Psoas muscle (tissue), 7 donors: ENCODE measurements at regions not wholly inside any gene's neighbourhood (a gene's known extent, or its start where the extent isn't known, plus 50 kb on each side); places are given as distances from the start of the nearest gene placed in this dataset.
"Not testable (repeated sequence)": the region's sequence is repeated elsewhere in the genome, so short reads cannot be mapped to it uniquely, and the experiment has no call there.

ENCODE experiments used
- ATAC-seq, 4 donors: fragments of 200-7000 bp; cut with Tn5 transposase; one replicate each; pipeline ENCODE4 v1.9.1; 2020; ENCODE audit warnings: moderate library complexity in 3 of 4, mild to moderate bottlenecking in 2 of 4
- DNase-seq, 2 donors: peaks; one replicate each; pipeline ENCODE4 v3.0.0-alpha.2; 2020
- H3K27ac ChIP-seq: fragments of 200-600 bp; one replicate; pipeline ENCODE4 v1.8.0; 2022
- H3K27me3 ChIP-seq, 3 donors: fragments of 200-600 bp in 1 of 3; one replicate each; pipeline versions ENCODE4 v1.6.1 to v1.8.0; 2013 to 2022; ENCODE audit warnings: low read length in 2 of 3, mild to moderate bottlenecking in 2 of 3, moderate library complexity in 1 of 3; ENCODE audit not compliant: insufficient read depth in 3 of 3
- H3K36me3 ChIP-seq, 2 donors: fragments of 200-600 bp in 1 of 2; one replicate each; pipeline versions ENCODE4 v1.6.1 to v1.8.0; 2013 to 2022; ENCODE audit warnings: low read depth in 1 of 2, mild to moderate bottlenecking in 1 of 2, moderate library complexity in 1 of 2; ENCODE audit not compliant: insufficient read depth in 1 of 2
- H3K4me1 ChIP-seq: fragments of 200-600 bp; one replicate; pipeline ENCODE4 v1.8.0; 2022
- H3K4me3 ChIP-seq: fragments of 200-600 bp; one replicate; pipeline ENCODE4 v1.8.0; 2022; ENCODE audit warnings: mild to moderate bottlenecking
- H3K9me3 ChIP-seq: fragments of 200-600 bp; one replicate; pipeline ENCODE4 v1.8.0; 2022
- WGBS, 3 donors: extraction: QIAGEN DNeasy Blood & Tissue Kit; methylation state at CpG; one replicate each; pipeline versions ENCODE4 v1.1.6 to v1.1.7; 2013; 5-methylcytosine and 5-hydroxymethylcytosine counted together
- intact Hi-C, 2 donors: fragments of 100-400 bp; cut with DNase I; formaldehyde crosslinking; loops; one replicate each; pipeline versions ENCODE4 v1.11.0 to v1.14.2; 2022
- TF ChIP-seq, protein P1 (sequence below): fragments of 200-600 bp; IDR thresholded peaks from one replicate; pipeline ENCODE4 v1.8.0; 2022; ENCODE audit warnings: antibody characterized with exemption
- donor health status: healthy with polysubstance abuse.
- donor health status: DM: no; HTN: no; CAD: no; lungs with moderate emphysema.
- donor health status: Bipolar disorder and iron deficiency.
- donor health status: healthy.
- donor health status: DM: yes; HTN: yes; CAD: no.
- donor health status: DM: no; HTN: no; CAD: no.
- donor health status: DM: yes; HTN: yes; CAD: no.

DNA sequence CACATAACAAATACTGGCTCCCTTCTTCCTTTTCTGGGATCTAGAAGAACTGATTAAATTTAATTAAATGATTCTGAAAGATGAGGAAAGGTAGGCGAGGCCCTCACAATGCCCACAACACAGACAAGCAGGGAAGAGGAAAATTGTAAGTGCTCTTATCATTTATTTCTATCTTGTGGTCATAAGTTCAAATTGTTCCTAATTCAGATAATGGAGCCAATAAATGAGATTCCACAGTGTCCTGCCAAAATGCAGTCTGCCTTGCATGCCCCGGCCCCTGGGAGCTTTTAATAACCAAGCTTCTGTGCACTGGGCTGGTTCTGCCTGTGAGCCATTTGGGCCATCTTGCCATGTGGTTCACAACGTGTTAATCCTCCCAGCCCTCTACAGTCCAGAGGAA is 97.0 kb downstream of the CMC2 start:
- 34 to 38% (median 38%) methylated on average over 3 of the region's 3 CpGs for WGBS, 3 donors
- H3K36me3 ChIP-seq = no peaks in the 10 kb centered on the region
- intact Hi-C loops = no loop called here
- H3K4me3 ChIP-seq = no peak overlapping the region
- TF ChIP-seq, protein P1, sequence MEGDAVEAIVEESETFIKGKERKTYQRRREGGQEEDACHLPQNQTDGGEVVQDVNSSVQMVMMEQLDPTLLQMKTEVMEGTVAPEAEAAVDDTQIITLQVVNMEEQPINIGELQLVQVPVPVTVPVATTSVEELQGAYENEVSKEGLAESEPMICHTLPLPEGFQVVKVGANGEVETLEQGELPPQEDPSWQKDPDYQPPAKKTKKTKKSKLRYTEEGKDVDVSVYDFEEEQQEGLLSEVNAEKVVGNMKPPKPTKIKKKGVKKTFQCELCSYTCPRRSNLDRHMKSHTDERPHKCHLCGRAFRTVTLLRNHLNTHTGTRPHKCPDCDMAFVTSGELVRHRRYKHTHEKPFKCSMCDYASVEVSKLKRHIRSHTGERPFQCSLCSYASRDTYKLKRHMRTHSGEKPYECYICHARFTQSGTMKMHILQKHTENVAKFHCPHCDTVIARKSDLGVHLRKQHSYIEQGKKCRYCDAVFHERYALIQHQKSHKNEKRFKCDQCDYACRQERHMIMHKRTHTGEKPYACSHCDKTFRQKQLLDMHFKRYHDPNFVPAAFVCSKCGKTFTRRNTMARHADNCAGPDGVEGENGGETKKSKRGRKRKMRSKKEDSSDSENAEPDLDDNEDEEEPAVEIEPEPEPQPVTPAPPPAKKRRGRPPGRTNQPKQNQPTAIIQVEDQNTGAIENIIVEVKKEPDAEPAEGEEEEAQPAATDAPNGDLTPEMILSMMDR = no peak
- ATAC-seq (no peak), DNase-seq (no peak)
- no peaks in the 10 kb centered on the region for H3K9me3 ChIP-seq
- H3K27me3 ChIP-seq = no peaks in the 10 kb centered on the region
- no peaks in the 10 kb centered on the region for H3K4me1 ChIP-seq
- H3K27ac ChIP-seq = no peak overlapping the region

DNA sequence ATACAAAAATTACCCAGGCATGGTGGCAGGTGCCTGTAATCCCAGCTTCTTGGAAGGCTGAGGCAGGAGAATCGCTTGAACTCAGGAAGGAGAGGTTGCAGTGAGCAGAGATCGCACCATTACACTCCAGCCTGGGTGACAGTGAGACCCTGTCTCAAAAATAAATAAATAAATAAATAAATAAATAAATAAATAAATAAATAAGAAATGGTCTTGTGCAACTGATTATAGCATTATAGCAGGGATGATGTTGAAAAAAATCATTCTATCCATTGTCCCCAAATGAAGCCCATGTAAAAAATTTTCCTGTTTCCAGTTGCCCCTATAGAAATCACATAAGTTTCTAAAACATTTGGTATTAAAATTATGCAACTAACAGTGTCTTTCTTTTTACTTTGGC is 100.5 kb downstream of the CMC2 start:
- H3K4me3 ChIP-seq, H3K27ac ChIP-seq, DNase-seq, intact Hi-C loops, H3K36me3 ChIP-seq, H3K4me1 ChIP-seq, H3K27me3 ChIP-seq, H3K9me3 ChIP-seq, ATAC-seq: not testable (repeated sequence)
- WGBS, 3 donors = 89 to 96% (median 95%) methylated on average over 2 of the region's 2 CpGs

DNA sequence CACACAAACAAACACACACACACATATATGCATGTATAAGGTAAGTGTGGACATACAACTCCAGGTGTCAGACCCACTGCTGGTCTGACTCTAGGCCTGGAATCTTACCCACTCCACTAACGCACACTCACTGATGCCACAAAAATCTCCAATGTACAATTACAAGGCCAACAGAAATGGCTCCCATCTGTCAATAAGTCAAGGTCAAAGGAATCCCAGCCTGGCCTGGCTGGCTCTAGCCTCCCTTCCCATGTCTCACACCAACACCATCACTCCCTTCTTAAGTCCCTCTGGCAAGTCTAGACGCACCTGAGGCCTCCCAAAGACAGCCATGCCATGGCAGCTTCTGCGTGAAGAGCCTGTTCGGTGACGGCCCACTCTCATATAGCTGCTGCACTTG is 99.2 kb upstream of the CDYL2 start:
- ATAC-seq = no peak
- TF ChIP-seq, protein P1 = no peak
- H3K9me3 ChIP-seq = no peaks in the 10 kb centered on the region
- no peak overlapping the region for H3K4me3 ChIP-seq
- H3K36me3 ChIP-seq = no peaks in the 10 kb centered on the region
- H3K4me1 ChIP-seq = no peaks in the 10 kb centered on the region
- intact Hi-C loops = no loop called here
- H3K27me3 ChIP-seq = no peaks in the 10 kb centered on the region
- 88 to 90% (median 90%) methylated on average over 5 of the region's 5 CpGs for WGBS, 3 donors
- H3K27ac ChIP-seq = no peak overlapping the region
- no peak for DNase-seq

DNA sequence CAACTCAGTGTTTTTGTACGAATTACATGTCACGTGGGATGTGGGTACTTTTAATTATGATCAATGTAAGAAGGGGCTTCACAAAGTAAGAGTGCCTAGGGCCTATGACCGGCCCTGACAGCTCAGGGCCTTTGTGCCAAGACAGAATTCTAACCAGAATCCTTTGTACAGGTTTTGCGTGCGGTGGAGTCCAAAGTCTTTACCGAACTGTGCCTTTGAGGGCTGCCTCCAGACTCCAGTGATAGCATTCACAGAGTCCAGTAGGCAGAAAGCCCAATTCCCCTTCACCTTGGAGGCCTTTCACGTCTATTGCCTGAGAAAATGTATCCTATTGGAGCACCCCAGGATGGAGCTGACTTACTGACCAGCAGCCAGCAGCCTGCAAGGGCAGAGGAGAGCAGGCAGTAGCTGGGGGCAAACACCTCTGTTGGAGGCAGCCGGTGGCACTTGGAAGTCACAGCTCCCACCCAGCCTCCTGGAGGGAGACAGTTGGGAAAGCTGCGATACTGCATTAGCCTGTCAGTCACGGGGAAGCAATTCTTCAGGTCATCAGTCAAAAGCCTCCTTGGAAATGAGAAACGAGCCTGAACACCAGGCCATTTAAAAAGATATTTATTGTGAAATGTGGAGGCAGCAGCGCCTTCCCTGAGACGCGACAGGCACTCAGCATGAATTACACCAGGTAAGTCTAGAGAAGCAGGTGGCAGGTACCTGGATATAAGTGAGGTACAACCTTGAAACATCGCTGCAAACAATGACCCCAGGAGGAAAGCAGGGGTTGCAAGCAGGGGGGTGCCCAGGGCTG is 98.1 kb upstream of the CDYL2 start:
- DNase-seq (no peak), ATAC-seq (no peak)
- TF ChIP-seq, protein P1 = no peak
- Histone ChIP-seq H3K27me3 (no peaks in the 10 kb centered on the region), H3K27ac (no peak overlapping the region), H3K4me1 (no peaks in the 10 kb centered on the region), H3K9me3 (no peaks in the 10 kb centered on the region), H3K36me3 (no peaks in the 10 kb centered on the region), H3K4me3 (no peak overlapping the region)
- whole genome bisulfite sequencing, 3 donors = 83 to 86% (median 84%) methylated on average over 15 of the region's 15 CpGs
- intact Hi-C loops = no loop called here

DNA sequence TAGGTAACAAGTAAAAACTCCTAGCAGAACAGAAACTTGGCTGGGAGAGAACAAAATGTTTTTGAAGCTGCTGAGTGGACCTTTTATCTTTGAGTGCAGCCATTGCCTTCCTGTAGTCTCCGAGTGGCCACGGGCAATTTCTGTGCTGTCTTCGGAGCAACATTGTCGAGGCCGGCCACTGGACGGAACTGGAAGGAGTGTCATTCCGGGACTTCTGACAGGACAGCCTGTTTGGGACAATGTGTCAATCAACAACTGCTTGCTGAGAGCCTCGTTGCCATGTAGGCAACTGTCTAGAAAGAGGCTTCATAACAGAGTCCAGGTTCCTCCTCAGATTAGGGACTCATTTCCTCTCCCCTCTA is 96.2 kb upstream of the CDYL2 start:
- TF ChIP-seq, protein P1 = no peak
- no peaks in the 10 kb centered on the region for H3K4me1 ChIP-seq
- H3K27ac ChIP-seq = peak overlapping the region; percentile 21
- intact Hi-C loops = no loop called here
- no peak overlapping the region for H3K4me3 ChIP-seq
- ATAC-seq (peak in 1 of 4 donors; percentile 14), DNase-seq (no peak)
- H3K36me3 ChIP-seq = no peaks in the 10 kb centered on the region
- H3K9me3 ChIP-seq = no peaks in the 10 kb centered on the region
- 50 to 63% (median 52%) methylated on average over 8 of the region's 8 CpGs for WGBS, 3 donors
- no peaks in the 10 kb centered on the region for H3K27me3 ChIP-seq
